ENCODE measurements at regions not wholly inside any gene's neighbourhood (a gene's known extent, or its start where the extent isn't known, plus 50 kb on each side); places are given as distances from the start of the nearest gene placed in this dataset.
A peak's percentile ranks its signal among the peaks of the same experiment; 100 is the strongest.

GRCh38 chr6:137334094-137334493 lies 114.9 kb upstream of the IFNGR1 start:
- no peak for ATAC-seq
- H3K27me3 ChIP-seq = no peaks in the 10 kb centered on the region
- no peaks in the 10 kb centered on the region for H3K4me1 ChIP-seq
- intact Hi-C loops (cut with DNase I) = no loop called here
- no peak for TF ChIP-seq CTCF (IDR thresholded peaks at IDR 0.05)
- DNase-seq = no peak
- H3K9me3 ChIP-seq = no peaks in the 10 kb centered on the region
- H3K27ac ChIP-seq = no peak overlapping the region
- H3K4me3 ChIP-seq = no peak overlapping the region
- no peaks in the 10 kb centered on the region for H3K36me3 ChIP-seq

DNA sequence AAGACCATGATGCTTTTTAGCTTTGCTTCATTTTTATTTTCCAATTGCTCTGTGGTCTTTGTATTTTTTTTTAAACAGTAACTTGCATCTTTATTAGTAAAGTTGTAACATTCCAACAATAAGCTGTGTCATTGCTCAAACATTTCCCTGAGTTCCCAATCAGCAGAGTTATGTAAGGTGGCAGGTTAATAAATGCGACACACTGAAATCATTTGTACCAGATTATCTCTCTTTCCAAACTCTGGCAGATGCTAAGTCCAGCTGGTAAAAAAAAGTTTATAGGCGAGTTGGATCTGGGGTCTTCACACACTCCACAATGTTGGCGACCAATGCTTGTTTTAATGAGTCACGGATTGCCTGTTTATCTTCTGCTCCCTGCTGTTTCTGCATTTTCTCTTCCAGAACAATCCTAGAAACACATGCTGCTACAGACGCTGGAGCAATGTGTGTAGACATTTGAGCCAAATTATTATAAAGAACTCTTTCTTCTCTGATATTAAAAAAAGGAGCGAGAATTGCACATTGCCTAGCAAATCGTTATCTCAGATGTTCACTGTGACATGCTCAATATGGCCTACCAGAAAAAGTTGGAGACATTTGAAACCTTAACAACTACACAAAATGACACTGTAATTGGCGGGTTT lies 113.6 kb upstream of the IFNGR1 start:
- H3K4me3 ChIP-seq = no peak overlapping the region
- H3K27ac ChIP-seq = no peak overlapping the region
- intact Hi-C loops (cut with DNase I) = no loop called here
- DNase-seq (no peak), ATAC-seq (no peak)
- H3K36me3 ChIP-seq = no peaks in the 10 kb centered on the region
- no peak for TF ChIP-seq CTCF (IDR thresholded peaks at IDR 0.05)
- no peaks in the 10 kb centered on the region for H3K9me3 ChIP-seq
- no peaks in the 10 kb centered on the region for H3K27me3 ChIP-seq
- no peaks in the 10 kb centered on the region for H3K4me1 ChIP-seq

DNA sequence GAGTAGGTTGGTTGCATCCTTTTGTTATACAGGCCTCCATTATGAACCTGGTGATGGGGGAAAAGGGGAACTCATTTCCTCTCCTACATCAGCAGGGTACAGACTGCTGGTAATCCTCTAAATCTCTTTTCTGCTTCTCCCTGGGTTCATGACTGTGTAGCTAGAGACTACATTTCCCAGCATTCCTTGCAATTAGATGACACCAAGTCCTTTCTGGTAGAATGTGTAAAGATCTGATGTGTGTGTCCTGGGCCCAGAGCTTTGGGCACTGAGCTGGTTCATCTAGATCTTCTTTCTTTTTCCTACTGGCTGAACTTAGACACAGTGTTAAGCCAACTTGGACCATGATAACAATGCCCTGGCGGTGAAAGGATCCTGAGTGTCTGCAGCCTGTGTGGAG lies 104.7 kb upstream of the IFNGR1 start:
- intact Hi-C loops (cut with DNase I) = no loop called here

DNA sequence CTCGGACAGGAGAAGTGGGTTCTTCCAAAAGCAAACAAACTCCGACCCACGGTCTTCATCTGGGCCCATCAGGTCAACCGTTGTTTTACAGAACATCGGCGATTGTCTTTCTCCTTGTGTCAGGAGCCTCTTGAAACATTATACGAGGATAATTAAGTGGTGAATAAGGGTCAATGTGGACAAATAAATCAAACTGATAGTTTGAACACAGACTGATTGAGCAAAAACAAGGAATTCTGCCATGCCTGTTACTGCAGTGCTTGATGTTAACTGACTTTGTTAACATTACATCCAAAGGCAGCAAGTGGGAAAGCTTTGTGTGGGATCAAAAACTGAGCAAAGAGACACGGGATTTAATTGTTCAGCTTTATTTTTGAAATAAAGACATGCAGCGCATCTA lies 101.1 kb upstream of the IFNGR1 start:
- no peak for ATAC-seq
- Histone ChIP-seq H3K9me3 (no peaks in the 10 kb centered on the region), H3K36me3 (no peaks in the 10 kb centered on the region), H3K4me1 (no peaks in the 10 kb centered on the region), H3K27ac (no peak overlapping the region), H3K27me3 (peaks cover 6% of the 10 kb centered on the region), H3K4me3 (no peak overlapping the region)
- no peak for DNase-seq
- TF ChIP-seq CTCF (IDR thresholded peaks at IDR 0.05) = no peak
- intact Hi-C loops (cut with DNase I) = no loop called here

More for the DNA sequence above, 104.7 kb upstream of the IFNGR1 start:
- Histone ChIP-seq H3K4me1 (no peaks in the 10 kb centered on the region), H3K4me3 (no peak overlapping the region), H3K36me3 (no peaks in the 10 kb centered on the region), H3K9me3 (no peaks in the 10 kb centered on the region), H3K27ac (no peak overlapping the region), H3K27me3 (peaks cover 6% of the 10 kb centered on the region)
- ATAC-seq (no peak), DNase-seq (no peak)
- no peak for TF ChIP-seq CTCF (IDR thresholded peaks at IDR 0.05)

- no peak overlapping the region for H3K27ac ChIP-seq
- no peaks in the 10 kb centered on the region for H3K36me3 ChIP-seq
- no peaks in the 10 kb centered on the region for H3K9me3 ChIP-seq
- ATAC-seq (no peak), DNase-seq (no peak)
- H3K4me1 ChIP-seq = peaks cover 13% of the 10 kb centered on the region
- no peak for TF ChIP-seq CTCF (IDR thresholded peaks at IDR 0.05)
- no peak overlapping the region for H3K4me3 ChIP-seq
- intact Hi-C loops (cut with DNase I) = loop anchor here (10.0 kb wide), 1 partner anchor 222 kb away; no protein-coding TSS in a partner anchor
- peaks cover 6% of the 10 kb centered on the region for H3K27me3 ChIP-seq
These were observed 97.4 kb upstream of the IFNGR1 start for GRCh38 chr6:137316626-137317025.

DNA sequence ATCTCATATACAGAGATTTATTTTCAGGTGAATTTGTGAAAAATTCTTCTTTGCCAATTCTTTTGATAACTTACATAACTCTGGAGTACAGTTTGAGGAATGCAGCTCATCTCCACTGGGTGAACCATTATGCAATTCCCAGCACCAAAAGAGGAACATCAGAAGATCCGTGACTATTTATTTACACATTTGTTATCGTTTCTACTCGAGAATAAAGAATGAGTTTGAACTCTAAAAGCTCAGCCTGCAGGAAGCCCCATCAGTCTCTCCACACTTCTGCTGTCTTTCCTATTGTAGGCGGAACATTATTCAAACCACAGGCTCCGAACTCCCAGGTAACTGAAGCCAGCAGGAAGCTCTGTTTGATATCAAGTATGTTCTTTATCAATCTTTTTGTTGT lies 95.9 kb upstream of the IFNGR1 start:
- peak; percentile 61 for ATAC-seq
- intact Hi-C loops (cut with DNase I) = loop anchor here (10.0 kb wide), 1 partner anchor 220 kb away; no protein-coding TSS in a partner anchor
- Histone ChIP-seq H3K4me1 (peaks cover 13% of the 10 kb centered on the region), H3K36me3 (no peaks in the 10 kb centered on the region), H3K9me3 (no peaks in the 10 kb centered on the region), H3K4me3 (no peak overlapping the region), H3K27ac (no peak overlapping the region), H3K27me3 (no peaks in the 10 kb centered on the region)
- no peak for TF ChIP-seq CTCF (IDR thresholded peaks at IDR 0.05)
- no peak for DNase-seq

Data from upper lobe of right lung (tissue), 1 donor.